Activated B cell treated with CpG ODN at 0.5 μM for 24 hours (primary cell): ENCODE measurements at regions not wholly inside any gene's neighbourhood (a gene's known extent, or its start where the extent isn't known, plus 50 kb on each side); places are given as distances from the start of the nearest gene placed in this dataset.

Experiments
- ATAC-seq: fragments of 200-7000 bp; cut with Tn5 transposase; one replicate; pipeline ENCODE4 v1.10.0; 2021; ENCODE audit warnings: low read depth, mild to moderate bottlenecking, moderate library complexity
- CTCF ChIA-PET: fragments of 350-600 bp; sonication (Branson Sonifier 250); formaldehyde crosslinking; loops from one replicate; lab custom pipeline; 2021; ENCODE audit warnings: antibody characterized with exemption; lab: Charles Lee
- POLR2A ChIA-PET: fragments of 350-600 bp; sonication (Branson Sonifier 250); formaldehyde crosslinking; loops from one replicate; lab custom pipeline; 2021; ENCODE audit warnings: antibody characterized with exemption; lab: Charles Lee
- DNase-seq: peaks from one replicate; pipeline ENCODE4 v3.0.0; 2022
- H3K27ac Mint-ChIP-seq: one replicate; pipeline ENCODE4 v1.8.0; 2020; ENCODE audit warnings: mixed read lengths
- H3K27me3 Mint-ChIP-seq: one replicate; pipeline ENCODE4 v1.8.0; 2021; ENCODE audit warnings: mixed read lengths
- H3K36me3 Mint-ChIP-seq: one replicate; pipeline ENCODE4 v1.8.0; 2021; ENCODE audit warnings: low read depth, mixed read lengths
- H3K4me1 Mint-ChIP-seq: one replicate; pipeline ENCODE4 v1.8.0; 2021; ENCODE audit warnings: mixed read lengths
- H3K4me3 Mint-ChIP-seq: one replicate; pipeline ENCODE4 v1.8.0; 2020; ENCODE audit warnings: mild to moderate bottlenecking, mixed read lengths
- H3K9me3 Mint-ChIP-seq: one replicate; pipeline ENCODE4 v1.8.0; 2020; ENCODE audit warnings: mixed read lengths
- intact Hi-C: fragments of 100-400 bp; cut with micrococcal nuclease; formaldehyde crosslinking; loops from one replicate; pipeline ENCODE4 v1.15.1; 2024
- TF ChIP-seq, protein P1 (sequence below): fragments of 200-600 bp; IDR thresholded peaks from one replicate; pipeline ENCODE4 v1.8.0; 2022; ENCODE audit warnings: antibody characterized with exemption, mild to moderate bottlenecking

DNA sequence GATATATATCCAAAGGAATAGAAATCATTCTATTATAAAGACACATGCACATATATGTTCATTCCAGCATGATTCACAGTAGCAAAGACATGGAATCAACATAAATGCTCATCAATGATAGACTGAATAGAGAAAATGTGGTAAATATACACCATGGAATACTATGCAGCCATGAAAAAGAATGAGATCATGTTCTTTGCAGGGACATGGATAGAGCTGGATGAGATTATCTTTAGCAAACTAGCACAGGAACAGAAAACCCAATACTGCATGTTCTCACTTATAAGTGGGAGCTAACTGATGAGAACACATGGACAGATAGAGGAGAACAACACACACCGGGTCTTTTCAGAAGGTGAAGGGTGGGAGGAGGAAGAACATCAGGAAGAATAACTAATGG is 1318.6 kb downstream of the PCDH19 start:
- ATAC-seq, result no peak
- ChIA-PET POLR2A (no interaction called here), CTCF (no interaction called here)
- Mint-ChIP-seq H3K9me3 (peaks cover 5% of the 10 kb centered on the region), H3K4me1 (no peaks in the 10 kb centered on the region), H3K36me3 (no peaks in the 10 kb centered on the region), H3K27ac (no peak overlapping the region), H3K4me3 (no peak overlapping the region), H3K27me3 (no peaks in the 10 kb centered on the region)
- TF ChIP-seq, protein P1, sequence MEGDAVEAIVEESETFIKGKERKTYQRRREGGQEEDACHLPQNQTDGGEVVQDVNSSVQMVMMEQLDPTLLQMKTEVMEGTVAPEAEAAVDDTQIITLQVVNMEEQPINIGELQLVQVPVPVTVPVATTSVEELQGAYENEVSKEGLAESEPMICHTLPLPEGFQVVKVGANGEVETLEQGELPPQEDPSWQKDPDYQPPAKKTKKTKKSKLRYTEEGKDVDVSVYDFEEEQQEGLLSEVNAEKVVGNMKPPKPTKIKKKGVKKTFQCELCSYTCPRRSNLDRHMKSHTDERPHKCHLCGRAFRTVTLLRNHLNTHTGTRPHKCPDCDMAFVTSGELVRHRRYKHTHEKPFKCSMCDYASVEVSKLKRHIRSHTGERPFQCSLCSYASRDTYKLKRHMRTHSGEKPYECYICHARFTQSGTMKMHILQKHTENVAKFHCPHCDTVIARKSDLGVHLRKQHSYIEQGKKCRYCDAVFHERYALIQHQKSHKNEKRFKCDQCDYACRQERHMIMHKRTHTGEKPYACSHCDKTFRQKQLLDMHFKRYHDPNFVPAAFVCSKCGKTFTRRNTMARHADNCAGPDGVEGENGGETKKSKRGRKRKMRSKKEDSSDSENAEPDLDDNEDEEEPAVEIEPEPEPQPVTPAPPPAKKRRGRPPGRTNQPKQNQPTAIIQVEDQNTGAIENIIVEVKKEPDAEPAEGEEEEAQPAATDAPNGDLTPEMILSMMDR, result no peak
- no peak for DNase-seq
- intact Hi-C loops, result no loop called here

DNA sequence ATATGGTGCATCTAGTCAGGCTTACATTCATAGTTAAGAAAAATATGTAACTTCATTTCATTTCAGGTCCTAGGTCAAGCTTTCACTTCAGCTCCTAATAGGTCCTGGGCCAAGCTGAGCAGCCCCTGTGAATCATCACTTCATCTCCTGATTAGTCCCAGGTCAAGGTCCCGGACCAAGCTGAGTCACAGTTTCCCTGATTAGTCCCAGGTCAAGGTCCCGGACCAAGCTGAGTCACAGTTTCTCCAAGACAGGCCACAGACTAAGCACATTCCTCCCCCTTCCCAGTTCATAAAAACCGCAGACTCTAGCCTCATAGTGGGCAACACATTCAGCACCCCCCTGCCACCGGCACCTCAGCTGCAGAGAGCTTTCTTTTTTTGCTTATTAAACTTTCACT is 1331.8 kb downstream of the PCDH19 start:
- no peak for DNase-seq
- ChIA-PET CTCF (no interaction called here), POLR2A (no interaction called here)
- intact Hi-C loops, result no loop called here
- TF ChIP-seq, protein P1, result no peak
- no peak overlapping the region for H3K4me3 Mint-ChIP-seq
- no peaks in the 10 kb centered on the region for H3K36me3 Mint-ChIP-seq
- no peaks in the 10 kb centered on the region for H3K27me3 Mint-ChIP-seq
- no peaks in the 10 kb centered on the region for H3K4me1 Mint-ChIP-seq
- ATAC-seq, result no peak
- peaks cover 3% of the 10 kb centered on the region for H3K9me3 Mint-ChIP-seq
- no peak overlapping the region for H3K27ac Mint-ChIP-seq

DNA sequence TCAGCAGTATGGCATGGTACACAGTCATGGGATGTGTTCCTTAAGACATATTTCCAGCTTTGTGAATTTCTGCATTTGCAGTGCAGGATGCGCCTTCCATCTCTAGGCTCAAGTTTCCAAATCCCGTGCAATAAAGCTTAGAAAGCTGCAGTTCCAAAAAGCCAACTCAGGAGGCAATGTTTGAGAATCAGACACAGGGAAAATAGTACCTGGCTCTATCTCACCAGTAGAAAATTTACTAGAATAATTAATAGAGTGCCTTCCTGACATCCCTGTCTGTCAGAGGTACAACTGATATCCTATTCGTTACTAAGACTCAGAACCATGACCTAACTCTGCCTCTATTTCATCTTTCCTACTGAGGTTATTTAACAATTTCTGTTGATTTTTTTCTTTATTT is 1333.0 kb downstream of the PCDH19 start:
- no peak overlapping the region for H3K27ac Mint-ChIP-seq
- H3K9me3 Mint-ChIP-seq, result peaks cover 3% of the 10 kb centered on the region
- no peaks in the 10 kb centered on the region for H3K4me1 Mint-ChIP-seq
- no peak overlapping the region for H3K4me3 Mint-ChIP-seq
- H3K27me3 Mint-ChIP-seq, result no peaks in the 10 kb centered on the region
- ChIA-PET POLR2A (no interaction called here), CTCF (no interaction called here)
- TF ChIP-seq, protein P1, result no peak
- H3K36me3 Mint-ChIP-seq, result no peaks in the 10 kb centered on the region
- intact Hi-C loops, result no loop called here
- no peak for DNase-seq
- ATAC-seq, result no peak

DNA sequence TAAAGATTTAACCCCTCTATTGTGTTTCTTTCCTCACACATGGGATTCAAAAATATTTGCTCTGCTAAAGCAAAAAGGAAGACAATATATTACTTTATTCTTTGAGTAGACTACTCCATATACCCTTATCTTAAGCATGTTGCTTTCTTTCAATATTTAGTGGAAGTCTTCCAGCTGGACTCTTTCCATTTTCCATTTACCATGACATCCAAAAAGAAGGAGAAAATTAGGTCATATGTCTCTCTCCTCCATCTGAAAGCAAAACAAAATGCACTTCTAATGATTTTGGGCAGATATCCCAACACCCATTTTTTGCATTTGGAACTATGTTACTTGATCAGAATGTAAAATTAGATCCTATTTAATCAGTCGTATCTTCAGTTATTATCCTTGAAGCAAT is 1336.5 kb downstream of the PCDH19 start:
- ChIA-PET CTCF (no interaction called here), POLR2A (no interaction called here)
- DNase-seq (no peak), ATAC-seq (no peak)
- H3K4me3 Mint-ChIP-seq, result no peak overlapping the region
- H3K36me3 Mint-ChIP-seq, result no peaks in the 10 kb centered on the region
- H3K4me1 Mint-ChIP-seq, result no peaks in the 10 kb centered on the region
- TF ChIP-seq, protein P1, result no peak
- H3K27ac Mint-ChIP-seq, result no peak overlapping the region
- H3K27me3 Mint-ChIP-seq, result no peaks in the 10 kb centered on the region
- intact Hi-C loops, result no loop called here
- peaks cover 3% of the 10 kb centered on the region for H3K9me3 Mint-ChIP-seq

DNA sequence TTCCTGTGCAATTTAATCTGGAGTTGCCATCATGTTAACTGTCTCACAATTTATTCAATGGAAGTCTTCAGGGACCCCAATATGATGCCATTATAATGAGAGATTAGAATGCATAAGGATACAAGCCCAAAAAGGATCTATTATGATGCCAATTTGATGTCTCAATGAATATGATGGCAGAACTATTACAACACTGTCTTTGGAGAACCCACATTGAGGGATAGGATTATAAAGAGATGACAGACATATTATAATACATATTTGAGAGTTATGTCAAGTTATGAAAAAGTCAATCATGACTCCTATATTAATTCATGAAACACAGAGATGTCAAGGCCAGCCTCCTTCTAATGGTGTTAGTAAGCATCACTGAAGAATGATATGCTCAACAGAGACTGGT is 1358.4 kb downstream of the PCDH19 start:
- POLR2A ChIA-PET, result no interaction called here
- no peaks in the 10 kb centered on the region for H3K4me1 Mint-ChIP-seq
- TF ChIP-seq, protein P1, result no peak
- no peaks in the 10 kb centered on the region for H3K9me3 Mint-ChIP-seq
- H3K27ac Mint-ChIP-seq, result no peak overlapping the region
- intact Hi-C loops, result no loop called here
- ATAC-seq (no peak), DNase-seq (no peak)
- H3K4me3 Mint-ChIP-seq, result no peak overlapping the region
- H3K27me3 Mint-ChIP-seq, result no peaks in the 10 kb centered on the region
- CTCF ChIA-PET, result no interaction called here
- H3K36me3 Mint-ChIP-seq, result no peaks in the 10 kb centered on the region
